ENCODE measurements at regions not wholly inside any gene's neighbourhood (a gene's known extent, or its start where the extent isn't known, plus 50 kb on each side); places are given as distances from the start of the nearest gene placed in this dataset.
"Not testable (repeated sequence)": the region's sequence is repeated elsewhere in the genome, so short reads cannot be mapped to it uniquely, and the experiment has no call there.

GRCh38 chr5:167857321-167857720 lies 434.1 kb upstream of the WWC1 start:
- DNase-seq: no peak

GRCh38 chr5:167858186-167858855 lies 433.1 kb upstream of the WWC1 start:
- not testable (repeated sequence) for DNase-seq

- no peak for DNase-seq
Observed at GRCh38 chr5:167861129-167861927, 430.1 kb upstream of the WWC1 start.

GRCh38 chr5:167861928-167862426 lies 429.5 kb upstream of the WWC1 start:
- no peak for DNase-seq

- DNase-seq: no peak
Observed at GRCh38 chr5:167863883-167864282, 427.6 kb upstream of the WWC1 start.

GRCh38 chr5:167864801-167865200 lies 426.6 kb upstream of the WWC1 start:
- DNase-seq: no peak

- no peak for DNase-seq
Observed at GRCh38 chr5:167866797-167867196, 424.6 kb upstream of the WWC1 start.

- no peak for DNase-seq
Observed at GRCh38 chr5:167867281-167867680, 424.2 kb upstream of the WWC1 start.

- DNase-seq: no peak
Observed at GRCh38 chr5:167869125-167869524, 422.3 kb upstream of the WWC1 start.

- no peak for DNase-seq
Observed at GRCh38 chr5:167870055-167870454, 421.4 kb upstream of the WWC1 start.

GRCh38 chr5:167871091-167871490 lies 420.4 kb upstream of the WWC1 start:
- DNase-seq: no peak

GRCh38 chr5:167872791-167873190 lies 418.7 kb upstream of the WWC1 start:
- no peak for DNase-seq

GRCh38 chr5:167877114-167877722 lies 414.2 kb upstream of the WWC1 start:
- no peak for DNase-seq

GRCh38 chr5:167877924-167878323 lies 413.5 kb upstream of the WWC1 start:
- DNase-seq: no peak

- DNase-seq: no peak
Observed at GRCh38 chr5:167880420-167880819, 411.0 kb upstream of the WWC1 start.

GRCh38 chr5:167881041-167881440 lies 410.4 kb upstream of the WWC1 start:
- no peak for DNase-seq

GRCh38 chr5:167886196-167886595 lies 405.2 kb upstream of the WWC1 start:
- no peak for DNase-seq

- DNase-seq: no peak
Observed at GRCh38 chr5:167888393-167888792, 403.1 kb upstream of the WWC1 start.

GRCh38 chr5:167889276-167889675 lies 402.2 kb upstream of the WWC1 start:
- DNase-seq: no peak

- DNase-seq: no peak
Observed at GRCh38 chr5:167892352-167893115, 398.9 kb upstream of the WWC1 start.

GRCh38 chr5:167893271-167893670 lies 398.2 kb upstream of the WWC1 start:
- no peak for DNase-seq

- no peak for DNase-seq
Observed at GRCh38 chr5:167894631-167895472, 396.6 kb upstream of the WWC1 start.
